GM12878 (cell line): ENCODE measurements at regions not wholly inside any gene's neighbourhood (a gene's known extent, or its start where the extent isn't known, plus 50 kb on each side); places are given as distances from the start of the nearest gene placed in this dataset.

Experiments used
- POU2F2 ChIP-seq: IDR thresholded peaks from 3 replicates; pipeline ENCODE4 v1.6.1; 2011; ENCODE audit warnings: low read depth, mild to moderate bottlenecking, low read length, borderline replicate concordance
- SP1 ChIP-seq: IDR thresholded peaks from one replicate; pipeline ENCODE4 v1.6.1; 2011; ENCODE audit warnings: low read depth, low read length

GRCh38 chr2:54406031-54406430 is 50.1 kb upstream of the SPTBN1 start (continued):
- TF ChIP-seq POU2F2 (no peak), SP1 (no peak)
